Astrocyte (in vitro differentiated cells and primary cell): ENCODE measurements at regions not wholly inside any gene's neighbourhood (a gene's known extent, or its start where the extent isn't known, plus 50 kb on each side); places are given as distances from the start of the nearest gene placed in this dataset.
A peak's percentile ranks its signal among the peaks of the same experiment; 100 is the strongest.

Experiments used
- DNase-seq: peaks from one replicate; pipeline ENCODE4 v3.0.0-alpha.2; 2010; ENCODE audit warnings: low read depth
- FAIRE-seq: peaks from 2 replicates; lab custom pipeline; 2011; peaks lifted over from hg19 to GRCh38; lab: Jason Lieb, UNC
- H2AFZ ChIP-seq: 2 replicates; pipeline ENCODE4 v1.6.0; 2012; ENCODE audit warnings: low read depth, low read length, inconsistent platforms
- H3K27ac ChIP-seq: 2 replicates; pipeline ENCODE4 v1.5.1; 2011; ENCODE audit warnings: low read depth, low read length, inconsistent platforms
- H3K27me3 ChIP-seq: 2 replicates; pipeline ENCODE4 v1.6.0; 2011; ENCODE audit warnings: low read length, inconsistent platforms; ENCODE audit not compliant: insufficient read depth
- H3K36me3 ChIP-seq: 2 replicates; pipeline ENCODE4 v1.5.1; 2011; ENCODE audit warnings: low read length, inconsistent platforms; ENCODE audit not compliant: insufficient read depth
- H3K4me1 ChIP-seq: 2 replicates; pipeline ENCODE4 v1.5.1; 2011; ENCODE audit warnings: low read length, inconsistent platforms; ENCODE audit not compliant: insufficient read depth
- H3K4me2 ChIP-seq: 2 replicates; pipeline ENCODE4 v1.6.0; 2012; ENCODE audit warnings: low read length, inconsistent platforms
- H3K4me3 ChIP-seq: 2 replicates; pipeline ENCODE4 v1.5.1; 2011; ENCODE audit warnings: low read depth, mild to moderate bottlenecking, low read length, inconsistent platforms; ENCODE audit not compliant: insufficient read depth
- H3K79me2 ChIP-seq: 2 replicates; pipeline ENCODE4 v1.6.0; 2012; ENCODE audit warnings: mild to moderate bottlenecking, low read length, inconsistent platforms; ENCODE audit not compliant: insufficient read depth
- H3K9ac ChIP-seq: 2 replicates; pipeline ENCODE4 v1.6.0; 2012; ENCODE audit warnings: mild to moderate bottlenecking, low read length, inconsistent platforms
- H3K9me3 ChIP-seq: 2 replicates; pipeline ENCODE4 v1.5.1; 2012; ENCODE audit warnings: low read depth, mild to moderate bottlenecking, low read length, inconsistent platforms; ENCODE audit not compliant: insufficient read depth
- H4K20me1 ChIP-seq: 2 replicates; pipeline ENCODE4 v1.6.0; 2012; ENCODE audit warnings: low read length, inconsistent platforms; ENCODE audit not compliant: insufficient read depth
- H3K27ac Mint-ChIP-seq: one replicate; pipeline ENCODE4 v1.8.0; 2021; ENCODE audit warnings: mild to moderate bottlenecking, mixed read lengths; ENCODE audit not compliant: unreplicated experiment
- H3K27me3 Mint-ChIP-seq: one replicate; pipeline ENCODE4 v1.8.0; 2021; ENCODE audit warnings: low read depth, mixed read lengths; ENCODE audit not compliant: unreplicated experiment
- H3K36me3 Mint-ChIP-seq: one replicate; pipeline ENCODE4 v1.8.0; 2021; ENCODE audit warnings: low read depth, mixed read lengths; ENCODE audit not compliant: unreplicated experiment
- H3K4me1 Mint-ChIP-seq: one replicate; pipeline ENCODE4 v1.8.0; 2021; ENCODE audit warnings: low read depth, mixed read lengths; ENCODE audit not compliant: unreplicated experiment
- H3K4me3 Mint-ChIP-seq: one replicate; pipeline ENCODE4 v1.8.0; 2021; ENCODE audit warnings: mild to moderate bottlenecking, moderate library complexity, mixed read lengths; ENCODE audit not compliant: unreplicated experiment
- H3K9me3 Mint-ChIP-seq: one replicate; pipeline ENCODE4 v1.8.0; 2021; ENCODE audit warnings: mild to moderate bottlenecking, mixed read lengths; ENCODE audit not compliant: unreplicated experiment
- EZH2 ChIP-seq: IDR thresholded peaks from 2 replicates; pipeline ENCODE4 v1.6.1; 2012; ENCODE audit warnings: mild to moderate bottlenecking, low read length, inconsistent platforms; ENCODE audit not compliant: insufficient read depth
- TF ChIP-seq, protein P1 (sequence below): IDR thresholded peaks from 2 replicates; pipeline ENCODE4 v1.5.1; 2011; ENCODE audit warnings: low read depth, mild to moderate bottlenecking, inconsistent platforms, low read length, moderate library complexity; ENCODE audit not compliant: insufficient read depth

DNA sequence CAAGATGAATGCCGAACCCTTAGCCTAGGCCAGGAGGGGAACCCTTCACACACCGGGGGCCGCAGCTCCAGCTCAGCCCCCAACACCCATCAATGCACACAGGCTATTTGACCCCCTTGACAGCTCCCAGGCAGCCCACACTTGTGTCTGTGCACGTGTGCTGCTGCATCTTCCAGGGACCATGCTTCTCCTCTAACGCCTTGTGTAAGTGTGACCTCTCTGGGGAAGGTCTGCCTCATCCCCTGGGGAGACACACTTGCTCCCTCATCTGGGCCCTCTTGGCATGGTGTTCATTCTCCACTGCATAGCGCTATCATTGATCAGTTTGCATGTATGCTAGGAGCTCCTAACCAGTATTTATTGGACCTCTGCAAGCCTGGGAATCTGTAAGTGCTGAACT lies 120.0 kb upstream of the FHL2 start:
- Histone ChIP-seq H3K36me3 (no peaks in the 10 kb centered on the region), H3K9ac (no peak overlapping the region), H3K27me3 (peaks cover 5% of the 10 kb centered on the region), H3K4me1 (no peaks in the 10 kb centered on the region), H3K4me3 (no peak overlapping the region), H3K27ac (no peak overlapping the region), H2AFZ (no peak overlapping the region), H4K20me1 (no peaks in the 10 kb centered on the region), H3K9me3 (no peaks in the 10 kb centered on the region), H3K4me2 (no peak overlapping the region), H3K79me2 (no peaks in the 10 kb centered on the region)
- H3K36me3 Mint-ChIP-seq, result no peaks in the 10 kb centered on the region
- DNase-seq, result no peak
- peaks cover 4% of the 10 kb centered on the region for H3K4me1 Mint-ChIP-seq
- FAIRE-seq, result no peak
- no peaks in the 10 kb centered on the region for H3K9me3 Mint-ChIP-seq
- H3K27ac Mint-ChIP-seq, result no peak overlapping the region
- H3K27me3 Mint-ChIP-seq, result peaks cover 16% of the 10 kb centered on the region
- TF ChIP-seq, protein P1, sequence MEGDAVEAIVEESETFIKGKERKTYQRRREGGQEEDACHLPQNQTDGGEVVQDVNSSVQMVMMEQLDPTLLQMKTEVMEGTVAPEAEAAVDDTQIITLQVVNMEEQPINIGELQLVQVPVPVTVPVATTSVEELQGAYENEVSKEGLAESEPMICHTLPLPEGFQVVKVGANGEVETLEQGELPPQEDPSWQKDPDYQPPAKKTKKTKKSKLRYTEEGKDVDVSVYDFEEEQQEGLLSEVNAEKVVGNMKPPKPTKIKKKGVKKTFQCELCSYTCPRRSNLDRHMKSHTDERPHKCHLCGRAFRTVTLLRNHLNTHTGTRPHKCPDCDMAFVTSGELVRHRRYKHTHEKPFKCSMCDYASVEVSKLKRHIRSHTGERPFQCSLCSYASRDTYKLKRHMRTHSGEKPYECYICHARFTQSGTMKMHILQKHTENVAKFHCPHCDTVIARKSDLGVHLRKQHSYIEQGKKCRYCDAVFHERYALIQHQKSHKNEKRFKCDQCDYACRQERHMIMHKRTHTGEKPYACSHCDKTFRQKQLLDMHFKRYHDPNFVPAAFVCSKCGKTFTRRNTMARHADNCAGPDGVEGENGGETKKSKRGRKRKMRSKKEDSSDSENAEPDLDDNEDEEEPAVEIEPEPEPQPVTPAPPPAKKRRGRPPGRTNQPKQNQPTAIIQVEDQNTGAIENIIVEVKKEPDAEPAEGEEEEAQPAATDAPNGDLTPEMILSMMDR, result no peak
- TF ChIP-seq EZH2, result no peak
- H3K4me3 Mint-ChIP-seq, result no peak overlapping the region

DNA sequence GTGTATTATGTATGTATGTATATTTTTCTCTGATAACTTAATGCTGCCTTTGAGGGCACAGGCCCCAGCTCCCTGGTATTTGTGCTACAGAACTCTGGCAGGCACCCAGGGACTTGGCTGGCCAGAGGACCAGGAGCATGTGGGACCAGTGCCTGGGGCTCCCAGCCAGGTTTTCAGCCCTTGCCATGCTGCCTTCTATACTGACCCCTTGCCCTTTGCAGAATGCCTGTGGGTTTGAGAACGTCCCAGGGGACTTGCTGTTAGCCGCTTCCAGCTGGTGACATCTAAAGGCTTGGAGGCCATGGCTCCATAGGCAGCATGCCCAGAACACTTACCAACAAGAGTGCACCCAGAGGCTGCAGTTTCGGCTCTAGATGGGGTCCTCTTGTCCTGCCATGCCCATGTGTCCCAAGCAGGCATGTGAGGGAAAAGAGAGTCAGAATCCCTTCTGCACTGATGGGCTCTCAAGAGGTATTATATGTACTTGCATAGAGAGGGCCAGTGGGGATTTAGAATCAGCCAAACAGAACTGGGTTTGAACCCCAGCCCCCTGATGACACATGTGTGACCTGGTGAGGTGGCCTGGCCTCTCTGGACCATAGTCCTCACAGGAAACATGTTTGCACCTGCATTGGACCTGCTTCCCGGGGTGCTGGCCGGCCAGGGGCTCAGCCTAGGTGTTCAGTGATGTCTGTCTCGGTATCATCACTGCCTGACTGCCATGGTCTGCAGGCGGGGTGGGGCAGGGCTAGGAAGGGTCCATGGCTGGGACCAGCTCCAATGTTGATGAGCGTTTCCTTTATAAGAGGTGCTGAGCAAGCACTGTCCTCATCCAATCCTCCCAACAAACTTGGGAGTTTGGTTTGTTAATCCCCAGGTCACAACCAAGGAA lies 119.2 kb upstream of the FHL2 start:
- no peak for TF ChIP-seq EZH2
- TF ChIP-seq, protein P1, result no peak
- Mint-ChIP-seq H3K27me3 (peaks cover 15% of the 10 kb centered on the region), H3K4me1 (peaks cover 4% of the 10 kb centered on the region), H3K36me3 (no peaks in the 10 kb centered on the region), H3K27ac (no peak overlapping the region), H3K9me3 (no peaks in the 10 kb centered on the region), H3K4me3 (no peak overlapping the region)
- Histone ChIP-seq H3K9ac (no peak overlapping the region), H3K27me3 (peaks cover 11% of the 10 kb centered on the region), H3K4me1 (no peaks in the 10 kb centered on the region), H3K9me3 (no peaks in the 10 kb centered on the region), H4K20me1 (no peaks in the 10 kb centered on the region), H3K79me2 (no peaks in the 10 kb centered on the region), H3K4me3 (no peak overlapping the region), H2AFZ (no peak overlapping the region), H3K27ac (no peak overlapping the region), H3K36me3 (no peaks in the 10 kb centered on the region), H3K4me2 (no peak overlapping the region)
- no peak for FAIRE-seq
- DNase-seq, result peak; percentile 12
